ENCODE measurements at regions not wholly inside any gene's neighbourhood (a gene's known extent, or its start where the extent isn't known, plus 50 kb on each side); places are given as distances from the start of the nearest gene placed in this dataset.
"Not testable (repeated sequence)": the region's sequence is repeated elsewhere in the genome, so short reads cannot be mapped to it uniquely, and the experiment has no call there.

GRCh38 chr10:33492701-33493345 is 158.4 kb upstream of the NRP1 start:
- Mint-ChIP-seq H3K27ac (no peak overlapping the region), H3K4me3 (no peak overlapping the region), H3K9me3 (no peaks in the 10 kb centered on the region), H3K27me3 (ENCODE audit: insufficient read depth) (no peaks in the 10 kb centered on the region), H3K4me1 (ENCODE audit: low read depth) (no peaks in the 10 kb centered on the region), H3K36me3 (ENCODE audit: low read depth) (no peaks in the 10 kb centered on the region)
- intact Hi-C loops (cut with micrococcal nuclease): no loop called here
- DNase-seq (ENCODE audit: low spot score): no peak

- no peaks in the 10 kb centered on the region for H3K9me3 Mint-ChIP-seq
- DNase-seq (ENCODE audit: low spot score): no peak
- H3K4me3 Mint-ChIP-seq: no peak overlapping the region
- no peaks in the 10 kb centered on the region for H3K27me3 Mint-ChIP-seq (ENCODE audit: insufficient read depth)
- no peaks in the 10 kb centered on the region for H3K36me3 Mint-ChIP-seq (ENCODE audit: low read depth)
- H3K27ac Mint-ChIP-seq: no peak overlapping the region
- peaks cover 10% of the 10 kb centered on the region for H3K4me1 Mint-ChIP-seq (ENCODE audit: low read depth)
- intact Hi-C loops (cut with micrococcal nuclease): no loop called here
These were observed 155.2 kb upstream of the NRP1 start for GRCh38 chr10:33489501-33490176.

- Mint-ChIP-seq H3K27me3 (ENCODE audit: insufficient read depth) (peaks cover 4% of the 10 kb centered on the region), H3K27ac (no peak overlapping the region), H3K4me3 (no peak overlapping the region), H3K36me3 (ENCODE audit: low read depth) (no peaks in the 10 kb centered on the region), H3K9me3 (no peaks in the 10 kb centered on the region), H3K4me1 (ENCODE audit: low read depth) (peaks cover 10% of the 10 kb centered on the region)
- intact Hi-C loops (cut with micrococcal nuclease): no loop called here
- DNase-seq (ENCODE audit: low spot score): no peak
These were observed 152.7 kb upstream of the NRP1 start for GRCh38 chr10:33487014-33487776.

- DNase-seq (ENCODE audit: low spot score): no peak
- Mint-ChIP-seq H3K27ac (no peak overlapping the region), H3K36me3 (ENCODE audit: low read depth) (no peaks in the 10 kb centered on the region), H3K4me3 (no peak overlapping the region), H3K27me3 (ENCODE audit: insufficient read depth) (peaks cover 4% of the 10 kb centered on the region), H3K9me3 (no peaks in the 10 kb centered on the region), H3K4me1 (ENCODE audit: low read depth) (peaks cover 10% of the 10 kb centered on the region)
- intact Hi-C loops (cut with micrococcal nuclease): no loop called here
These were observed 150.8 kb upstream of the NRP1 start for GRCh38 chr10:33485276-33485675.

- Mint-ChIP-seq H3K27me3 (ENCODE audit: insufficient read depth) (peaks cover 4% of the 10 kb centered on the region), H3K36me3 (ENCODE audit: low read depth) (no peaks in the 10 kb centered on the region), H3K4me3 (no peak overlapping the region), H3K27ac (no peak overlapping the region), H3K4me1 (ENCODE audit: low read depth) (peaks cover 10% of the 10 kb centered on the region), H3K9me3 (no peaks in the 10 kb centered on the region)
- DNase-seq (ENCODE audit: low spot score): no peak
- intact Hi-C loops (cut with micrococcal nuclease): no loop called here
These were observed 150.3 kb upstream of the NRP1 start for GRCh38 chr10:33484787-33485186.

GRCh38 chr10:33483816-33484190 is 149.3 kb upstream of the NRP1 start:
- intact Hi-C loops (cut with micrococcal nuclease): no loop called here
- Mint-ChIP-seq H3K9me3 (no peaks in the 10 kb centered on the region), H3K4me3 (no peak overlapping the region), H3K4me1 (ENCODE audit: low read depth) (peaks cover 10% of the 10 kb centered on the region), H3K36me3 (ENCODE audit: low read depth) (no peaks in the 10 kb centered on the region), H3K27me3 (ENCODE audit: insufficient read depth) (peaks cover 4% of the 10 kb centered on the region), H3K27ac (no peak overlapping the region)
- no peak for DNase-seq (ENCODE audit: low spot score)

GRCh38 chr10:33483124-33483815 is 148.8 kb upstream of the NRP1 start:
- Mint-ChIP-seq H3K36me3 (ENCODE audit: low read depth) (no peaks in the 10 kb centered on the region), H3K4me1 (ENCODE audit: low read depth) (peaks cover 10% of the 10 kb centered on the region), H3K9me3 (no peaks in the 10 kb centered on the region), H3K27ac (no peak overlapping the region), H3K27me3 (ENCODE audit: insufficient read depth) (peaks cover 4% of the 10 kb centered on the region), H3K4me3 (no peak overlapping the region)
- DNase-seq (ENCODE audit: low spot score): no peak
- intact Hi-C loops (cut with micrococcal nuclease): no loop called here

- Mint-ChIP-seq H3K27me3 (ENCODE audit: insufficient read depth) (peaks cover 4% of the 10 kb centered on the region), H3K4me1 (ENCODE audit: low read depth) (peaks cover 10% of the 10 kb centered on the region), H3K4me3 (no peak overlapping the region), H3K9me3 (no peaks in the 10 kb centered on the region), H3K27ac (no peak overlapping the region), H3K36me3 (ENCODE audit: low read depth) (no peaks in the 10 kb centered on the region)
- no peak for DNase-seq (ENCODE audit: low spot score)
- intact Hi-C loops (cut with micrococcal nuclease): no loop called here
These were observed 148.0 kb upstream of the NRP1 start for GRCh38 chr10:33482486-33482885.

- H3K36me3 Mint-ChIP-seq (ENCODE audit: low read depth): no peaks in the 10 kb centered on the region
- H3K27me3 Mint-ChIP-seq (ENCODE audit: insufficient read depth): peaks cover 4% of the 10 kb centered on the region
- intact Hi-C loops (cut with micrococcal nuclease): no loop called here
- H3K27ac Mint-ChIP-seq: no peak overlapping the region
- H3K9me3 Mint-ChIP-seq: no peaks in the 10 kb centered on the region
- no peaks in the 10 kb centered on the region for H3K4me1 Mint-ChIP-seq (ENCODE audit: low read depth)
- H3K4me3 Mint-ChIP-seq: no peak overlapping the region
- no peak for DNase-seq (ENCODE audit: low spot score)
These were observed 146.7 kb upstream of the NRP1 start for GRCh38 chr10:33481184-33481583.

GRCh38 chr10:33480417-33480816 is 145.9 kb upstream of the NRP1 start:
- H3K36me3 Mint-ChIP-seq (ENCODE audit: low read depth); H3K27me3 Mint-ChIP-seq (ENCODE audit: insufficient read depth); DNase-seq (ENCODE audit: low spot score); H3K9me3 Mint-ChIP-seq; H3K4me3 Mint-ChIP-seq; intact Hi-C loops (cut with micrococcal nuclease); H3K27ac Mint-ChIP-seq; H3K4me1 Mint-ChIP-seq (ENCODE audit: low read depth): not testable (repeated sequence)

GRCh38 chr10:33478675-33479125 is 144.2 kb upstream of the NRP1 start:
- Mint-ChIP-seq H3K27ac (no peak overlapping the region), H3K4me3 (no peak overlapping the region)
- intact Hi-C loops (cut with micrococcal nuclease): no loop called here

GRCh38 chr10:33478089-33478674 is 143.7 kb upstream of the NRP1 start:
- intact Hi-C loops (cut with micrococcal nuclease): no loop called here
- Mint-ChIP-seq H3K36me3 (ENCODE audit: low read depth) (no peaks in the 10 kb centered on the region), H3K27me3 (ENCODE audit: insufficient read depth) (peaks cover 2% of the 10 kb centered on the region), H3K9me3 (no peaks in the 10 kb centered on the region), H3K4me1 (ENCODE audit: low read depth) (no peaks in the 10 kb centered on the region), H3K27ac (no peak overlapping the region), H3K4me3 (no peak overlapping the region)
- DNase-seq (ENCODE audit: low spot score): no peak

More at GRCh38 chr10:33478675-33479125, 144.2 kb upstream of the NRP1 start:
- no peaks in the 10 kb centered on the region for H3K36me3 Mint-ChIP-seq (ENCODE audit: low read depth)
- H3K9me3 Mint-ChIP-seq: no peaks in the 10 kb centered on the region
- H3K4me1 Mint-ChIP-seq (ENCODE audit: low read depth): no peaks in the 10 kb centered on the region
- no peak for DNase-seq (ENCODE audit: low spot score)
- H3K27me3 Mint-ChIP-seq (ENCODE audit: insufficient read depth): peaks cover 3% of the 10 kb centered on the region

Measured in activated T-helper 1 cell treated with anti-CD3 and anti-CD28 coated beads, Interleukin-12 subunit alpha, Interleukin-12 subunit beta, Interleukin-2, Interleukin-4 antibody, amounts not matched to agents 30 ng/mL and 10 ng/mL and 1 ng/mL, durations not matched to agents 14 hours and 24 hours and 36 hours (primary cell).